ENCODE measurements at regions not wholly inside any gene's neighbourhood (a gene's known extent, or its start where the extent isn't known, plus 50 kb on each side); places are given as distances from the start of the nearest gene placed in this dataset.
"Not testable (repeated sequence)": the region's sequence is repeated elsewhere in the genome, so short reads cannot be mapped to it uniquely, and the experiment has no call there.

GRCh38 chr4:75135068-75135825, 202.3 kb downstream of the PARM1 start:
- TF ChIP-seq TAF1 (IDR thresholded peaks at IDR 0.05; ENCODE audit: borderline replicate concordance, low read depth, low read length) (no peak), POLR2A (IDR thresholded peaks at IDR 0.05; ENCODE audit: low read depth, low read length) (no peak), POLR2AphosphoS5 (IDR thresholded peaks at IDR 0.05; ENCODE audit: low read depth, low read length) (no peak)
- no peak for DNase-seq (ENCODE audit: insufficient read length)
- peak; percentile 78 for FAIRE-seq

GRCh38 chr4:75126870-75127269, 194.0 kb downstream of the PARM1 start:
- not testable (repeated sequence) for DNase-seq (ENCODE audit: insufficient read length); FAIRE-seq

GRCh38 chr4:75126058-75126457, 193.1 kb downstream of the PARM1 start:
- DNase-seq (ENCODE audit: insufficient read length) (no peak), FAIRE-seq (no peak)
- TF ChIP-seq TAF1 (IDR thresholded peaks at IDR 0.05; ENCODE audit: borderline replicate concordance, low read depth, low read length): no peak
- no peak for TF ChIP-seq POLR2A (IDR thresholded peaks at IDR 0.05; ENCODE audit: low read depth, low read length)
- no peak for TF ChIP-seq POLR2AphosphoS5 (IDR thresholded peaks at IDR 0.05; ENCODE audit: low read depth, low read length)

DNA sequence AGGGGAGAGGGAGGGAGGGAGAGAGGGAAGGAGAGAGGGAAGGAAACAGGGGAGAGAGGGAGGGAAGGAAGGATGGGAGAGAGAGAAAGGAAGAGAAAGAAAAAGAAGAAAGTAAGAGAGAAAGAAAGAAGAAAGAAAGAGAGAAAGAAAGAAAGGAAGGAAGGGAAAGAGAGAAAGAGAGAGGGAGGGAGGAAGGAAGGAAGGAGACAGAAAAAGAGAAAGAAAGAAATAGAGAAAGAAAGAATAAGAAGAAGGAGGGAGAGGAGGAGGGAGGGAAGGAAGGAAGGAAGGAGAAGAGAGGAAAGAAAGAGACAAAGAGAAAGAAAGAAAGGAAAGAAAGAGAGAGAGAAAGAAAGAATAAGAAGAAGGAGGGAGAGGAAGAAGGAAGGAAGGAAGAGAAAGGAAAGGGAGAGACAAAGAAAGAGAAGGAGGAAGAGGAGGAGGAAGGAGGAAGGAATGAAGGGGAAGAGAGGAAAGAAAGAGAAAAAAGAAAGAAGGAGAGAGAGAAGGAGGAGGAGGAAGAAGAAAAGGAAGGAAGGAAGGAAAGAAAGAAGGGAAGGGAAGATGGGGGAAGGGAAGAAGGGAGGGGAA, 189.6 kb downstream of the PARM1 start:
- FAIRE-seq (no peak), DNase-seq (ENCODE audit: insufficient read length) (no peak)
- TF ChIP-seq TAF1 (IDR thresholded peaks at IDR 0.05; ENCODE audit: borderline replicate concordance, low read depth, low read length) (no peak), POLR2A (IDR thresholded peaks at IDR 0.05; ENCODE audit: low read depth, low read length) (no peak), POLR2AphosphoS5 (IDR thresholded peaks at IDR 0.05; ENCODE audit: low read depth, low read length) (no peak)

- no peak for FAIRE-seq
- TF ChIP-seq TAF1 (IDR thresholded peaks at IDR 0.05; ENCODE audit: borderline replicate concordance, low read depth, low read length) (no peak), POLR2A (IDR thresholded peaks at IDR 0.05; ENCODE audit: low read depth, low read length) (no peak), POLR2AphosphoS5 (IDR thresholded peaks at IDR 0.05; ENCODE audit: low read depth, low read length) (no peak)
- no peak for DNase-seq (ENCODE audit: insufficient read length)
Measured at GRCh38 chr4:75118739-75119138, 185.8 kb downstream of the PARM1 start.

- FAIRE-seq (peak; percentile 27), DNase-seq (ENCODE audit: insufficient read length) (no peak)
- TF ChIP-seq TAF1 (IDR thresholded peaks at IDR 0.05; ENCODE audit: borderline replicate concordance, low read depth, low read length): no peak
- no peak for TF ChIP-seq POLR2AphosphoS5 (IDR thresholded peaks at IDR 0.05; ENCODE audit: low read depth, low read length)
- TF ChIP-seq POLR2A (IDR thresholded peaks at IDR 0.05; ENCODE audit: low read depth, low read length): no peak
Measured at GRCh38 chr4:75110061-75110460, 177.1 kb downstream of the PARM1 start.

DNA sequence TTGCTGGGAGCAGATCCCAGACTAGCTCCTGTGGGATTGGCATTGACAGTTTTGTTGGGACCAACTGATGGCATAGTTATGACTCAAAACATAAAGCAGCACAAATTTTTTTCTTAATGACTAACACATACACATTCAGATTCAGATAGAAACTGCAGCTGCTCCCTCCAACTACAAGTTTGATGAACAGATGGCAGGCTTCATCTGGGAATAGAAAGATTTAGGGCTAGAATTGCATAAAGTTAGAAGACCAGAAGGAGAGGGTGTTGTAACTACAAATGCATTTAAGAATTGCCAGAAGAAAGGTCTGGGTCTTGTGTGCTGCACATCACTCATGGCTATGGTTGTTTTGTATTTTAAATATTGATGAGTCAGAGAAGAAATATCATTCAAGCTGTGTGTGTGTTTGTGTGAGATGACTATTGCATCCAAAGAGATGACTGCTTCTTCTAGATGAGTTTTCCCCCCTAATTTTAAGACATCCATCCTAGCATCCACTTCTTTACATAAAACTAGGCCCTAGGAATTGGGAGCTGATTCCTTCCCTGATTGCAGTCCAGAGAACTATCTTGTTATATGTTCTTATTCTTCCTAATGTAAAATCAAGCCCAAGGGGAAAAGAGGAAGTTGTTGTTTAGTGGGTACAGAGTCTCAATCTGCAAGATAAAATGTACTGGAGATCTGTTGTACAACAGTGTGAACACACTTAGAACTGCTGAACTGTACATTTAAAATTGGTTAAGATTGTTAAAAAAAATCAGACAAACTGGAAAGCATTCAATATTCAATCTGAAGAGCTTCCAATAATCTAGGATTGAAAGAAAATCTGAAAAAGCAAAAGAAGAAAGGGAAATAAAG, 175.1 kb downstream of the PARM1 start:
- DNase-seq (ENCODE audit: insufficient read length) (no peak), FAIRE-seq (peak; percentile 58)
- TF ChIP-seq POLR2A (IDR thresholded peaks at IDR 0.05; ENCODE audit: low read depth, low read length) (no peak), TAF1 (IDR thresholded peaks at IDR 0.05; ENCODE audit: borderline replicate concordance, low read depth, low read length) (no peak), POLR2AphosphoS5 (IDR thresholded peaks at IDR 0.05; ENCODE audit: low read depth, low read length) (no peak)

GRCh38 chr4:75102787-75103085, 169.8 kb downstream of the PARM1 start:
- FAIRE-seq: peak; percentile 74

GRCh38 chr4:75101906-75102786, 169.2 kb downstream of the PARM1 start:
- peak; percentile 72 for FAIRE-seq
- no peak for DNase-seq (ENCODE audit: insufficient read length)
- TF ChIP-seq TAF1 (IDR thresholded peaks at IDR 0.05; ENCODE audit: borderline replicate concordance, low read depth, low read length) (no peak), POLR2A (IDR thresholded peaks at IDR 0.05; ENCODE audit: low read depth, low read length) (no peak), POLR2AphosphoS5 (IDR thresholded peaks at IDR 0.05; ENCODE audit: low read depth, low read length) (no peak)

More at GRCh38 chr4:75102787-75103085, 169.8 kb downstream of the PARM1 start:
- no peak for DNase-seq (ENCODE audit: insufficient read length)
- TF ChIP-seq TAF1 (IDR thresholded peaks at IDR 0.05; ENCODE audit: borderline replicate concordance, low read depth, low read length) (no peak), POLR2AphosphoS5 (IDR thresholded peaks at IDR 0.05; ENCODE audit: low read depth, low read length) (no peak), POLR2A (IDR thresholded peaks at IDR 0.05; ENCODE audit: low read depth, low read length) (no peak)

Data from GM12892 (cell line).